PC-9 (cell line): ENCODE measurements at regions not wholly inside any gene's neighbourhood (a gene's known extent, or its start where the extent isn't known, plus 50 kb on each side); places are given as distances from the start of the nearest gene placed in this dataset.

Experiments used
- CTCF ChIP-seq: fragments of 200-600 bp; sonication (generic); conservative IDR thresholded peaks from 2 replicates; pipeline ENCODE4 v1.6.1; 2017; ENCODE audit warnings: mixed run types, antibody characterized with exemption, mild to moderate bottlenecking, moderate library complexity
- EZH2 ChIP-seq: fragments of 200-600 bp; sonication (generic); IDR thresholded peaks from 2 replicates; pipeline ENCODE4 v1.8.0; 2017; ENCODE audit warnings: antibody characterized with exemption, low read depth

GRCh38 chr13:108375772-108376171 is 106.3 kb downstream of the TNFSF13B start:
- TF ChIP-seq CTCF (no peak), EZH2 (no peak)
